Prostate gland (tissue), 2 donors: ENCODE measurements at regions not wholly inside any gene's neighbourhood (a gene's known extent, or its start where the extent isn't known, plus 50 kb on each side); places are given as distances from the start of the nearest gene placed in this dataset.

Source experiments
- POLR2A ChIP-seq: fragments of 450-650 bp; IDR thresholded peaks from one replicate; pipeline ENCODE4 v1.6.1; 2016; ENCODE audit warnings: antibody characterized with exemption, mild to moderate bottlenecking
- TF ChIP-seq, protein P1 (sequence below), 4 experiments: fragments of 200-600 bp in 2 of 4; fragments of 450-650 bp in 2 of 4; sonication (generic) in 2 of 4; IDR thresholded peaks; 1 replicate in 3 of 4; 2 replicates in 1 of 4; pipeline ENCODE4 v1.5.1; 2016 to 2019; ENCODE audit warnings: antibody characterized with exemption in 4 of 4, mild to moderate bottlenecking in 2 of 4, moderate library complexity in 2 of 4

- TF ChIP-seq, protein P1, sequence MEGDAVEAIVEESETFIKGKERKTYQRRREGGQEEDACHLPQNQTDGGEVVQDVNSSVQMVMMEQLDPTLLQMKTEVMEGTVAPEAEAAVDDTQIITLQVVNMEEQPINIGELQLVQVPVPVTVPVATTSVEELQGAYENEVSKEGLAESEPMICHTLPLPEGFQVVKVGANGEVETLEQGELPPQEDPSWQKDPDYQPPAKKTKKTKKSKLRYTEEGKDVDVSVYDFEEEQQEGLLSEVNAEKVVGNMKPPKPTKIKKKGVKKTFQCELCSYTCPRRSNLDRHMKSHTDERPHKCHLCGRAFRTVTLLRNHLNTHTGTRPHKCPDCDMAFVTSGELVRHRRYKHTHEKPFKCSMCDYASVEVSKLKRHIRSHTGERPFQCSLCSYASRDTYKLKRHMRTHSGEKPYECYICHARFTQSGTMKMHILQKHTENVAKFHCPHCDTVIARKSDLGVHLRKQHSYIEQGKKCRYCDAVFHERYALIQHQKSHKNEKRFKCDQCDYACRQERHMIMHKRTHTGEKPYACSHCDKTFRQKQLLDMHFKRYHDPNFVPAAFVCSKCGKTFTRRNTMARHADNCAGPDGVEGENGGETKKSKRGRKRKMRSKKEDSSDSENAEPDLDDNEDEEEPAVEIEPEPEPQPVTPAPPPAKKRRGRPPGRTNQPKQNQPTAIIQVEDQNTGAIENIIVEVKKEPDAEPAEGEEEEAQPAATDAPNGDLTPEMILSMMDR (IDR thresholded peaks at IDR 0.05) = no peak
- TF ChIP-seq POLR2A = no peak
These were observed 209.2 kb downstream of the ENC1 start for GRCh38 chr5:74431290-74431669.
